AG09319 (cell line): ENCODE measurements at regions not wholly inside any gene's neighbourhood (a gene's known extent, or its start where the extent isn't known, plus 50 kb on each side); places are given as distances from the start of the nearest gene placed in this dataset.

Source experiments
- DNase-seq: peaks from one replicate; pipeline ENCODE4 v3.0.0-alpha.2; 2010; ENCODE audit warnings: low read depth; ENCODE audit errors: extremely low read depth
- CTCF ChIP-seq: IDR thresholded peaks from 2 replicates; pipeline ENCODE4 v1.5.1; 2011; ENCODE audit warnings: low read depth, mild to moderate bottlenecking, inconsistent platforms, low read length, moderate library complexity

GRCh38 chr5:37999593-37999992 is 159.8 kb upstream of the GDNF start:
- TF ChIP-seq CTCF: no peak
- DNase-seq: no peak

GRCh38 chr5:37996918-37997317 is 157.1 kb upstream of the GDNF start:
- no peak for DNase-seq
- TF ChIP-seq CTCF: no peak

GRCh38 chr5:37994729-37995128 is 154.9 kb upstream of the GDNF start:
- no peak for TF ChIP-seq CTCF
- DNase-seq: no peak

- TF ChIP-seq CTCF: no peak
- no peak for DNase-seq
Measured at GRCh38 chr5:37991301-37992299, 151.8 kb upstream of the GDNF start.

- no peak for TF ChIP-seq CTCF
- DNase-seq: no peak
Measured at GRCh38 chr5:37989884-37990283, 150.0 kb upstream of the GDNF start.

- no peak for DNase-seq
Measured at GRCh38 chr5:37988454-37989046, 148.7 kb upstream of the GDNF start.

More at GRCh38 chr5:37988454-37989046, 148.7 kb upstream of the GDNF start:
- TF ChIP-seq CTCF: no peak
